UCSD-AML1 (cell line): ENCODE measurements at regions not wholly inside any gene's neighbourhood (a gene's known extent, or its start where the extent isn't known, plus 50 kb on each side); places are given as distances from the start of the nearest gene placed in this dataset.
"Not testable (repeated sequence)": the region's sequence is repeated elsewhere in the genome, so short reads cannot be mapped to it uniquely, and the experiment has no call there.

Source experiments
- DNase-seq: peaks from one replicate; lab custom pipeline; 2025; ENCODE audit not compliant: unreplicated experiment; lab: John Stamatoyannopoulos, UW

DNA sequence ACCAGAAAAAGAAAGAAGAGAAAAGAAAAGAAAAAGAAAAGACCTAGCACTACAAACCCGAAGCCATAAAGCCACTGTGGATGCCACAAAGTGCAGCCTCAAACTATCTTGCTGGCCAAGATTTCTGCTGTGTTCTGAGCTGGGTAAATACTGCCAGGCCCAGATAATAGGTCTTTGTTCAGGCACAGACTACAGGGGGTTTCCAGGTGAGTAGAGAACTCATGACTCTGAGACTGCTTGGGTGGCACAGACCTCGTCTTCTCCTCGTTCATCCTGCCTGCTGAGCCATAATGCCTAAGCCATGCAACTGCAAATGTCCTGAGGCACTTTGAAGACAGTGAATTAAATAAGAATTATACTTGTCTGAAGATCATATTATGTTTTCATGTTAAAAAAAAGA is 651.8 kb downstream of the LMO4 start:
- DNase-seq = no peak

DNA sequence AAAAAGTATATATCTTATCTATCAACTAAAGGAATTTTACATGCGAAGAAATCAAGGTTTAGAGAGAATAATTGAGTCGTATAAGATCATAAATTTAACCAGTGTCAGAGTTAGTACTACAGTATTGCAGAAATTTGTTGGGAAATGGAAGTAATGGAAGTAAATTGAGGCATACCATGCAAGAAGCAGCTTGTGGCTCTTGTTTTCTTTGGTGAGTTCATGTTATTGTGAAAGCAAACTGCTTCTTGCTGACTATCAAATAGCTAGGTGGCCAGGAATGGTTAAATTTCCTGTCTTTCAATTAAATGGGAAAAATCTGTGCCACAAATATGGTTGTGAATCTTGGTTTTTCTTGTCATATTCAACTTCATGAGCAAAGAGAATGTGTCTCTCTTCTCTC is 652.7 kb downstream of the LMO4 start:
- DNase-seq = no peak

GRCh38 chr1:87981810-87982209 is 653.1 kb downstream of the LMO4 start:
- no peak for DNase-seq

DNA sequence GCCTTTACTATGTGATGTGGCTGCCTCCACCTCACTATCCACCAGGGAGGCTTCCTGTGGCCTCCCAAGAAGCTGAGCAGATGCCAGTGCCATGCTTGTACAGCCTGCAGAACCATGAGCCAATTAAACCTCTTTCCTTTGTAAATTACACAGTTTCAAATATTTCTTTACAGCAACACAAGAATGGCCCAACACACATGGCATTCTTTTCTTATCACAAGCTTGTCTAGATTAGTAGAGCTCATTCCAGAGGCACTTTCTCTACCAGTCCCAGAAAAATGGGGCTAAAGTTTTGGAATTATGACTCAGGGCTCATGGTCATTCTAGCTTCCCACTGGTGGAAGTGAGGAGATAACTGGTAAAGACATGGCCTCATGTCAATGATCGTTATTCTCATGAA is 655.2 kb downstream of the LMO4 start:
- DNase-seq = no peak

- DNase-seq = no peak
These were observed 656.4 kb downstream of the LMO4 start for GRCh38 chr1:87985071-87985470.

GRCh38 chr1:87986130-87986866 is 657.6 kb downstream of the LMO4 start:
- no peak for DNase-seq

- DNase-seq = no peak
These were observed 660.7 kb downstream of the LMO4 start for GRCh38 chr1:87989346-87989745.

DNA sequence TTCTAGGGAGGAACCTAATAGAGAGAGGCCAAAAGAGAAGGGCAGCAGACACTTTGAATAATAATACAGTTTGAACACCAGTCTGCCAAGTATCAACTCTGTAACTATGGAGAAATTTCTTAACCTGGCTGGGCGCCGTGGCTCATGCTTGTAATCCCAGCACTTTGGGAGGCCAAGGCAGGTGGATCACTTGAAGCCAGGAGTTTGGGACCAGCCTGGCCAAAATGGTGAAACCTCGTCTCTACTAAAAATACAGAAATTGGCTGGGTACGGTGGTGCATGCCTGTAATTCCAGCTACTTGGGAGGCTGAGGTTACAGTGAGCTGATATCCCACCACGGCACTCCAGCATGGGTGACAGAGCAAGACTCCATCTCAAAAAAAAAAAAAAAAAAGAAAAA is 663.9 kb downstream of the LMO4 start:
- not testable (repeated sequence) for DNase-seq

DNA sequence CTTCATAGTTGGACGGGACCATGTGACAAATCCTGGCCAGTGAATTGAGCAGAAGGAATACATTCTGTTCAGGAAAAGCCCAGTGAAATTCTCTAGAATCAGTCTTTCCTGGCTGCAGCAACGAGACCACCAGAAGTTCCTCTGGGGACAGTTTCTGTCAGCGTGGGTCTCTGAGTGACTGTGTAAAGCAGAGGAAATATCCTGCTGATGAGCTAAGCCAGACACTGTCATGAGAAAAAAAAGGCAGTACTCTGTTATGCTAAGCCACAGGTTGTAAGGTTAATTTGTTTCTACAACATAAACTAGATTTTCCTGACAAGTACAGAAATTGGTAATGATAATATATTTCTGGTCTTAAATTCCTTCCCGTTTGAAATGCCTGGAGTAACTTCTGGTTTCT is 664.4 kb downstream of the LMO4 start:
- DNase-seq = no peak

GRCh38 chr1:87999852-88000251 is 671.2 kb downstream of the LMO4 start:
- DNase-seq = no peak

DNA sequence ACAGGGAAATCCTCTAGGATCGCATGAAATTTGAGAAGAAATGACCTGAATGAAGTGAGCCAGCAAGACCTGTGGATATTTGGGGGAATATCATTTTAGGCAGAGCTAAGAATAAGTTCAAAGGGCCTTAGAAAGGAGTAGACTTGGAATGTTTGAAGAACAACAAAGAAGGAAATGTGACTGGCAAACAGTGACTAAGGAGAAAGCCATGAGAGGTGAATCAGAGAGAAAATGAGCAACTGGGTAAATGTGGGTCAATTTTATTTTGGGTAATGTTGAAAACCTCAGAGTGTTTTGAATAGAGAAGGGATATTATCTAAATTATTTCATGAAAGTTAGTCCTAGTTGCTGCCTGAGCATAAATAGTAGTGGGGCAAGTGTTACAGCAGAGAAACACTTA is 672.8 kb downstream of the LMO4 start:
- DNase-seq = no peak

GRCh38 chr1:88003255-88003654 is 674.6 kb downstream of the LMO4 start:
- no peak for DNase-seq

DNA sequence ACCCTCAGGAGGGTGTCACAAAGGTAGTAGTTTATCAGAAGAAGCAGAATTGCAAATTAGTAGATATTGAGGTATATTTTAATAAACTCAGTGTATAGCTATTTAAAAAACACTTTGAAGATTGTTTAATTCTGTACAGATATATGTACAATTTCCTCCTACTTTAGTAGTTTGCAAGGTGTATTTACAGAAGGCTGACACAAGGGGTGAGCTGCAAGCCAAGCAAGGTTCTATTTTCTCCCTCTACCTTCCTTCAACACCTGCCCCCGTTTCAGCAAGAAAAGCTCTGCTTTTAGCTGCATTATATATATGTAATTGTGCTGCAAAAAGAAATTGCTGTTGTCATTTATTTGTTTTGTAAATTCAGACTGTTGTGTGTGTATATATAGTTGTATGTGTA is 674.2 kb upstream of the PKN2 start:
- no peak for DNase-seq

GRCh38 chr1:88013485-88013884 is 670.6 kb upstream of the PKN2 start:
- no peak for DNase-seq

GRCh38 chr1:88014131-88014530 is 669.9 kb upstream of the PKN2 start:
- DNase-seq = no peak

- no peak for DNase-seq
These were observed 667.1 kb upstream of the PKN2 start for GRCh38 chr1:88016947-88017346.

GRCh38 chr1:88021529-88021928 is 662.5 kb upstream of the PKN2 start:
- DNase-seq = no peak

DNA sequence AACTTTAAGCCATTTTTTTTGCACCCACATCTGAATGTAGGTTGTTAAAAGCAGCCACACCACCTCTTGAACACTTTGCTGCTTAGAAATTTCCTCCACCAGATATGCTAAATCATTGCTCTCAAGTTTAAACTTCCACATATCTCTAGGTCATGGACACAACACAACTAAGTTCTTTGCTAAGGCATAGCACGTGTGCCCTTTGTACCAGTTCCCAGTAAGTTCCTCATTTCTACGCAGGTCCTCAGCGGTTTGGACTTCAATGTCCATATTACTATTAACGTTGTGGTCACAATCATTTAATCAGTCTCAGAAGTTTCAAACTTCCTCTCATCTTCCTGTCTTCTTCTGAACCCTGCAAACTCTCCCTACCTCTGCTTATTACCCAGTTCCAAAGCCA is 661.6 kb upstream of the PKN2 start:
- DNase-seq = no peak

- no peak for DNase-seq
These were observed 654.9 kb upstream of the PKN2 start for GRCh38 chr1:88029142-88029541.

DNA sequence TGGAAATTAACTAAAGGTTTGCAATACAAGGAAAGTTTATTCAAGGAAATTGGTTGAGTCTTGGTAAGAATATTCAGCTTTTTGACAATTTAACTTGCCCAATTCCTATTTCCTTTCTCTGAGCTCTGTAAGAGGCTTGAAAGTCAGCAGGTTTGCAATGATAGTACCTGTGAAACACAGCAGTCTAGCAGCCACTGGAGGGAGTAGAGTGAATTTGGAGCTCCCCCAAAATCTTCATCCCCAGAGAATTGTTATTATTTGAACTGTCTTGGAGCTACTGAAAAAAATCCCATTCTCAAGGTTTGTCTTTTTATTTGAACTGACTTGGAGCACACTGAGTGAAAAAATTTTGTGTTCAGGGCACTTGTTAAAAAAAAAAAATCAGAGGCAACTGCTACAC is 654.2 kb upstream of the PKN2 start:
- DNase-seq = no peak

- DNase-seq = no peak
These were observed 648.5 kb upstream of the PKN2 start for GRCh38 chr1:88035578-88035977.

DNA sequence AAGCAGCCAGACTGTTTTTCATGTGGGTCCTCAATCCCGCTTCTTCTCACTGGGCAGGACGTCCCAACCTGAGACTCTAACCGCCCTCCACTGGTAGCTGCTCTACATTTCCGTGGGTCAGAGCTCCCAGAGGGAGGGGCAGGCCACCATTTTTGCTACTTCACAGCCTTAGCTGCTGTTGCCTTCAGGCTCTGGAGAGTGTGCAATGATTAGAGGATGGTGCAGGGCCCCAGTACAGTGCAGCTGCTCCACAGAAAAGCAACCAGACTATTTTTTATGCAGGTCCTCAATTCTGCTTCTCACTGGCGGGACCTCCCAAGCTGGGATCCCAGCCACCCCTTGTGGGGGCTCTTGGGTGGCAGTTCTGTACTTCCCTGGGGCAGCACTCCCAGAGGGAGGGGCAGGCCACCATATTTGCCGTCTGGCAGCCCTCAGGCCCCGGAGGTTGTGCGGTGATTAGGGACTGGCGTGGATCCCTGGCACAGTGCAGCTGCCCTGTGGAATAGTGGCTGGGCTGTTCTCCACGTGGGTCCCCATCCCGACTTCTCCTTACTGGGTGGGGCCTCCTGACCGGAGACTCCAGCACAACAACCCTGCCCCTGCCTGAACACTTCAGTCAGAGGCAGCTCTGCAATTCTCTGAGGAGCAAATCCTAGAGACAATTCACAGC is 647.6 kb upstream of the PKN2 start:
- no peak for DNase-seq

GRCh38 chr1:88039240-88039639 is 644.8 kb upstream of the PKN2 start:
- DNase-seq = no peak
